Astrocyte (in vitro differentiated cells and primary cell): ENCODE measurements at regions not wholly inside any gene's neighbourhood (a gene's known extent, or its start where the extent isn't known, plus 50 kb on each side); places are given as distances from the start of the nearest gene placed in this dataset.
A peak's percentile ranks its signal among the peaks of the same experiment; 100 is the strongest.

Experiments
- DNase-seq: peaks from one replicate; pipeline ENCODE4 v3.0.0-alpha.2; 2010; ENCODE audit warnings: low read depth
- FAIRE-seq: peaks from 2 replicates; lab custom pipeline; 2011; peaks lifted over from hg19 to GRCh38; lab: Jason Lieb, UNC
- H2AFZ ChIP-seq: 2 replicates; pipeline ENCODE4 v1.6.0; 2012; ENCODE audit warnings: low read depth, low read length, inconsistent platforms
- H3K27ac ChIP-seq: 2 replicates; pipeline ENCODE4 v1.5.1; 2011; ENCODE audit warnings: low read depth, low read length, inconsistent platforms
- H3K27me3 ChIP-seq: 2 replicates; pipeline ENCODE4 v1.6.0; 2011; ENCODE audit warnings: low read length, inconsistent platforms; ENCODE audit not compliant: insufficient read depth
- H3K36me3 ChIP-seq: 2 replicates; pipeline ENCODE4 v1.5.1; 2011; ENCODE audit warnings: low read length, inconsistent platforms; ENCODE audit not compliant: insufficient read depth
- H3K4me1 ChIP-seq: 2 replicates; pipeline ENCODE4 v1.5.1; 2011; ENCODE audit warnings: low read length, inconsistent platforms; ENCODE audit not compliant: insufficient read depth
- H3K4me2 ChIP-seq: 2 replicates; pipeline ENCODE4 v1.6.0; 2012; ENCODE audit warnings: low read length, inconsistent platforms
- H3K4me3 ChIP-seq: 2 replicates; pipeline ENCODE4 v1.5.1; 2011; ENCODE audit warnings: low read depth, mild to moderate bottlenecking, low read length, inconsistent platforms; ENCODE audit not compliant: insufficient read depth
- H3K79me2 ChIP-seq: 2 replicates; pipeline ENCODE4 v1.6.0; 2012; ENCODE audit warnings: mild to moderate bottlenecking, low read length, inconsistent platforms; ENCODE audit not compliant: insufficient read depth
- H3K9ac ChIP-seq: 2 replicates; pipeline ENCODE4 v1.6.0; 2012; ENCODE audit warnings: mild to moderate bottlenecking, low read length, inconsistent platforms
- H3K9me3 ChIP-seq: 2 replicates; pipeline ENCODE4 v1.5.1; 2012; ENCODE audit warnings: low read depth, mild to moderate bottlenecking, low read length, inconsistent platforms; ENCODE audit not compliant: insufficient read depth
- H4K20me1 ChIP-seq: 2 replicates; pipeline ENCODE4 v1.6.0; 2012; ENCODE audit warnings: low read length, inconsistent platforms; ENCODE audit not compliant: insufficient read depth
- H3K27ac Mint-ChIP-seq: one replicate; pipeline ENCODE4 v1.8.0; 2021; ENCODE audit warnings: mild to moderate bottlenecking, mixed read lengths; ENCODE audit not compliant: unreplicated experiment
- H3K27me3 Mint-ChIP-seq: one replicate; pipeline ENCODE4 v1.8.0; 2021; ENCODE audit warnings: low read depth, mixed read lengths; ENCODE audit not compliant: unreplicated experiment
- H3K36me3 Mint-ChIP-seq: one replicate; pipeline ENCODE4 v1.8.0; 2021; ENCODE audit warnings: low read depth, mixed read lengths; ENCODE audit not compliant: unreplicated experiment
- H3K4me1 Mint-ChIP-seq: one replicate; pipeline ENCODE4 v1.8.0; 2021; ENCODE audit warnings: low read depth, mixed read lengths; ENCODE audit not compliant: unreplicated experiment
- H3K4me3 Mint-ChIP-seq: one replicate; pipeline ENCODE4 v1.8.0; 2021; ENCODE audit warnings: mild to moderate bottlenecking, moderate library complexity, mixed read lengths; ENCODE audit not compliant: unreplicated experiment
- H3K9me3 Mint-ChIP-seq: one replicate; pipeline ENCODE4 v1.8.0; 2021; ENCODE audit warnings: mild to moderate bottlenecking, mixed read lengths; ENCODE audit not compliant: unreplicated experiment
- CTCF ChIP-seq: IDR thresholded peaks from 2 replicates; pipeline ENCODE4 v1.5.1; 2011; ENCODE audit warnings: low read depth, mild to moderate bottlenecking, inconsistent platforms, low read length, moderate library complexity; ENCODE audit not compliant: insufficient read depth
- EZH2 ChIP-seq: IDR thresholded peaks from 2 replicates; pipeline ENCODE4 v1.6.1; 2012; ENCODE audit warnings: mild to moderate bottlenecking, low read length, inconsistent platforms; ENCODE audit not compliant: insufficient read depth

DNA sequence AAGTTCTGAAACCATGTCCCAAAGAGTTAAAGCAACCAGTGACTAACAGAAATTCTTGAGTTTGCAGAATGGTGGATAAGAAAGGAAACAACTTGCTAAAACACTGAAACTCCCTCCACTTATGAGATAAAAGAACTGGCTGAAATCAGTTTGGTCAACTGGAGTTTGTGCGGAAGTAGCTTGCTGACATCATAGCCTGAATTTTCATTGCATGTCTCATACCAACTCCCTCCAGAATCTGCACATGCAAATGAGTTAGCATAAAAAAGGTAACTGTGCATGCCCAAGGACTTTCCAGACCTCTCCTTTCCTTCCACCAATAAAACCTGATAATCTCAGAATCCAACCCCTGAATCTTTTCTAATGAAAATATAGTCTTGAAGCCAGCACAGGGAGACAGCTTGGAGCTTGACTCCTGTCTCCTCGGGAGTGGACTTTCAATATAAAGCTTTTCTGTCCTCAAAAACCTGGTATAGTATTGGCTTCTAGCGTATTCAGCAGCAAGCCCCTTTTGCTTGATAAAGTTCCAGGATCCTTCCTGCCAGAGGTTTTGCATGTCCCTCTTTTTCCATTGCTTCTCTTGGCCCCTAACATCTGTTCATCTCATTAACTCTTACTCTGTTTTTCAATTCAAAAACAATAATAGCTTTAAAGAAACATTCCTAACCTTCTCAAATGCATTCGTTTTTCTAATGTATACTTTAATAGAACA, 785.8 kb upstream of the ADGRL4 start:
- Histone ChIP-seq H3K36me3 (no peaks in the 10 kb centered on the region), H3K79me2 (no peaks in the 10 kb centered on the region), H3K4me3 (no peak overlapping the region), H3K9me3 (peaks cover 2% of the 10 kb centered on the region), H3K4me2 (no peak overlapping the region), H4K20me1 (no peaks in the 10 kb centered on the region), H3K27me3 (no peaks in the 10 kb centered on the region), H3K9ac (no peak overlapping the region), H3K27ac (no peak overlapping the region), H3K4me1 (no peaks in the 10 kb centered on the region), H2AFZ (no peak overlapping the region)
- no peak overlapping the region for H3K4me3 Mint-ChIP-seq
- H3K9me3 Mint-ChIP-seq, result peaks cover 6% of the 10 kb centered on the region
- H3K27me3 Mint-ChIP-seq, result no peaks in the 10 kb centered on the region
- no peak for TF ChIP-seq EZH2
- TF ChIP-seq CTCF, result no peak
- peaks cover 11% of the 10 kb centered on the region for H3K4me1 Mint-ChIP-seq
- no peaks in the 10 kb centered on the region for H3K36me3 Mint-ChIP-seq
- DNase-seq (peak; percentile 85), FAIRE-seq (no peak)
- H3K27ac Mint-ChIP-seq, result no peak overlapping the region

DNA sequence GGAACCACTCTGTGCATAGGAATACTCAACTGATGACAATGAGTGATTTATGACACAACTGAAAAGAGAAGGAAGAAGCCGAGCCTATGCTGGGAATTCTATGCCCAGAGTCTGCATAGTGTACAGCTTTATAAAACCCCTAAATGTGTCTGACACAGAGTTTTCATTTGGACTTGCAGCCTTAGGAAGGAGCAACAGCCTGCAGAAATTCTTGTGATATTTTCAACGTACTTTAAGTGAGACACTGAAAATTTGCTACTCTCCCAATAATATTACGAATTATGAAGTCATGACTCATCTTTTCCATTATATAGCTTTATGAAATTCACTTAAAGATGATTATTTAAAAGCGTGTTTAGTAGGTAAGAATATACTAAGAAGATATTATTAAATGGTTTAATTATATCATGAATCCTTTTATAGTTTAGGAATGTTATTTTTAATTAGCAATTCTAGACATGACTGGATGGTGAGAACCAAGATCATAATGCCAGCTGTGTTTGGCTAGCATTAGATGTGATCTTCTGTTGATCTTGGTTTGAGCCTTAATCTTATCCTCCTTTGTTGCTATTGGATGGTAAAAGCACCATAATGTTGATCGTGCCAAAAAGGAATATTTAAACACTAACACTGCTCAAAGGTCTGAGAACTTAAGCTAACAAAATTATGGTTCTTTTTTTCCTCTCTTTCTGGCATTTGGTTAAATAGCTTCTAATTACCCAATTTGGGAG, 785.1 kb upstream of the ADGRL4 start:
- H3K36me3 Mint-ChIP-seq, result no peaks in the 10 kb centered on the region
- Histone ChIP-seq H3K4me3 (no peak overlapping the region), H2AFZ (no peak overlapping the region), H4K20me1 (no peaks in the 10 kb centered on the region), H3K27me3 (no peaks in the 10 kb centered on the region), H3K79me2 (no peaks in the 10 kb centered on the region), H3K9ac (no peak overlapping the region), H3K4me1 (no peaks in the 10 kb centered on the region), H3K4me2 (no peak overlapping the region), H3K9me3 (peaks cover 2% of the 10 kb centered on the region), H3K36me3 (no peaks in the 10 kb centered on the region), H3K27ac (no peak overlapping the region)
- no peak overlapping the region for H3K27ac Mint-ChIP-seq
- peaks cover 6% of the 10 kb centered on the region for H3K9me3 Mint-ChIP-seq
- no peaks in the 10 kb centered on the region for H3K27me3 Mint-ChIP-seq
- DNase-seq, result no peak
- no peak for TF ChIP-seq EZH2
- no peak for TF ChIP-seq CTCF
- peak; percentile 50 for FAIRE-seq
- peaks cover 11% of the 10 kb centered on the region for H3K4me1 Mint-ChIP-seq
- H3K4me3 Mint-ChIP-seq, result no peak overlapping the region

DNA sequence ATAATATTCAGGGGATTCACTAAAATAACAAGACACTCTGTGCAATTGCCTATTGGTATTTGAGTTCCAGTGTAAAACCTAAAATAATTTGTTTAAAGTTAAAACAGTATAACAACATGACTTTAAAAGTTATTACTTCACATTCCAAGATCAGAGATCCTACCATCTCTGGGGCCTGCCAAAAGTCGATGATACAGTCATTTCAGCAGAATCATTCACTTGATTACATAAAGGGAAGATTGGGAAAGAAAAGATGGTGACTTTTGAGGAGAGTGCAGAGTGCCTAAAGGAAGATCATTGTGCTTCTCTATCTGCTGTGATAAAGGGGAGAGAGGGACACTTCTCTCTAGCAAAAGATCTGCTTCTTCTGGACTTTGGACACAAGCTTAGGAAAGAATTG, 784.4 kb upstream of the ADGRL4 start:
- H3K27ac Mint-ChIP-seq, result no peak overlapping the region
- no peak overlapping the region for H3K27ac ChIP-seq
- no peak for DNase-seq
- H3K4me3 Mint-ChIP-seq, result no peak overlapping the region
- no peaks in the 10 kb centered on the region for H4K20me1 ChIP-seq
- H3K4me3 ChIP-seq, result no peak overlapping the region
- H2AFZ ChIP-seq, result no peak overlapping the region
- peaks cover 11% of the 10 kb centered on the region for H3K4me1 Mint-ChIP-seq
- H3K36me3 Mint-ChIP-seq, result no peaks in the 10 kb centered on the region
- no peaks in the 10 kb centered on the region for H3K4me1 ChIP-seq
- no peak overlapping the region for H3K4me2 ChIP-seq
- TF ChIP-seq CTCF (no peak), EZH2 (no peak)
- H3K27me3 Mint-ChIP-seq, result no peaks in the 10 kb centered on the region
- H3K36me3 ChIP-seq, result no peaks in the 10 kb centered on the region
- no peak for FAIRE-seq
- no peaks in the 10 kb centered on the region for H3K27me3 ChIP-seq
- no peak overlapping the region for H3K9ac ChIP-seq
- peaks cover 2% of the 10 kb centered on the region for H3K9me3 ChIP-seq
- H3K9me3 Mint-ChIP-seq, result peaks cover 6% of the 10 kb centered on the region
- H3K79me2 ChIP-seq, result no peaks in the 10 kb centered on the region
